ENCODE measurements at regions not wholly inside any gene's neighbourhood (a gene's known extent, or its start where the extent isn't known, plus 50 kb on each side); places are given as distances from the start of the nearest gene placed in this dataset.

GRCh38 chr9:105994970-105995369 is 300.6 kb downstream of the TMEM38B start:
- TF ChIP-seq TAF1 (IDR thresholded peaks at IDR 0.05; ENCODE audit: borderline replicate concordance, insufficient read depth, low read length): no peak
- TF ChIP-seq REST (IDR thresholded peaks at IDR 0.05; ENCODE audit: insufficient read depth in 1 of 2, low read depth in 2 of 2, low read length in 2 of 2): no peak
- TF ChIP-seq POLR2AphosphoS5 (IDR thresholded peaks at IDR 0.05; ENCODE audit: low read depth, low read length): no peak
- no peak for TF ChIP-seq SIN3A (IDR thresholded peaks at IDR 0.05; ENCODE audit: borderline replicate concordance, insufficient read depth, low read length)
- TF ChIP-seq FOXP2 (optimal IDR thresholded peaks at IDR 0.05; ENCODE audit: borderline replicate concordance, extremely low read depth, extremely low read length, insufficient read depth): no peak

Measured in PFSK-1 (cell line).